OCI-LY3 (cell line): ENCODE measurements at regions not wholly inside any gene's neighbourhood (a gene's known extent, or its start where the extent isn't known, plus 50 kb on each side); places are given as distances from the start of the nearest gene placed in this dataset.

Experiments
- EZH2phosphoT487 ChIP-seq: fragments of 200-600 bp; shearing (Covaris generic); IDR thresholded peaks from 2 replicates; pipeline ENCODE4 v1.6.1; 2018; ENCODE audit warnings: antibody characterized with exemption, mixed run types, low read depth
- TF ChIP-seq, protein P1 (sequence below): fragments of 200-600, 300-600 bp; sonication (generic); IDR thresholded peaks from 2 replicates; pipeline ENCODE4 v1.5.1; 2014; ENCODE audit warnings: antibody characterized with exemption, low read length, low read depth

DNA sequence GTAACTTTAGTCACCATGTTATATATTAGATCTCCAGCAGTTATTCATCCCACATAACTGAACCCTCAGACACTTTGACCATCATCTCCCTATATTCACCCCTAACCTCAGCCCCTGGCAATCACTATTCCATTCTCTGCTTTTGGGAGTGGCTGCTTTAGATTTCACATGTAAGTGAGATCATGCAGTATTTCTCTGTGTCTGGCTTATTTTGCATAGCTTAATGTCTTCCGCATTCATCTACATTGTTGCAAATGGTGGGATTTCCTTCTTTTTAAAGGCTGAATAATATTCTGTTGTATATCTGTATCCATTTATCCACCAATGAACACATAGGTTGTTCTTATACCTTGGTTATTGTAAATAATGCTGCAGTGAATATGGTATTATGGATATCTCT lies 411.6 kb upstream of the ZEB2 start:
- TF ChIP-seq, protein P1, sequence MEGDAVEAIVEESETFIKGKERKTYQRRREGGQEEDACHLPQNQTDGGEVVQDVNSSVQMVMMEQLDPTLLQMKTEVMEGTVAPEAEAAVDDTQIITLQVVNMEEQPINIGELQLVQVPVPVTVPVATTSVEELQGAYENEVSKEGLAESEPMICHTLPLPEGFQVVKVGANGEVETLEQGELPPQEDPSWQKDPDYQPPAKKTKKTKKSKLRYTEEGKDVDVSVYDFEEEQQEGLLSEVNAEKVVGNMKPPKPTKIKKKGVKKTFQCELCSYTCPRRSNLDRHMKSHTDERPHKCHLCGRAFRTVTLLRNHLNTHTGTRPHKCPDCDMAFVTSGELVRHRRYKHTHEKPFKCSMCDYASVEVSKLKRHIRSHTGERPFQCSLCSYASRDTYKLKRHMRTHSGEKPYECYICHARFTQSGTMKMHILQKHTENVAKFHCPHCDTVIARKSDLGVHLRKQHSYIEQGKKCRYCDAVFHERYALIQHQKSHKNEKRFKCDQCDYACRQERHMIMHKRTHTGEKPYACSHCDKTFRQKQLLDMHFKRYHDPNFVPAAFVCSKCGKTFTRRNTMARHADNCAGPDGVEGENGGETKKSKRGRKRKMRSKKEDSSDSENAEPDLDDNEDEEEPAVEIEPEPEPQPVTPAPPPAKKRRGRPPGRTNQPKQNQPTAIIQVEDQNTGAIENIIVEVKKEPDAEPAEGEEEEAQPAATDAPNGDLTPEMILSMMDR, result no peak
- no peak for TF ChIP-seq EZH2phosphoT487
